K562 (cell line): ENCODE measurements at regions not wholly inside any gene's neighbourhood (a gene's known extent, or its start where the extent isn't known, plus 50 kb on each side); places are given as distances from the start of the nearest gene placed in this dataset.

Experiments used
- GTF2F1 ChIP-seq: IDR thresholded peaks from 2 replicates; pipeline ENCODE4 v1.6.1; 2011; ENCODE audit warnings: low read depth, low read length, improper control_type of control experiment
- PBX2 ChIP-seq, 2 experiments: IDR thresholded peaks in 1 of 2; conservative IDR thresholded peaks in 1 of 2; 2 replicates each; pipeline ENCODE4 v1.6.1; 2016; ENCODE audit warnings: low read depth in 2 of 2, mild to moderate bottlenecking in 1 of 2, missing compliant biosample characterization in 1 of 2, missing genetic modification characterization in 1 of 2, moderate library complexity in 1 of 2

DNA sequence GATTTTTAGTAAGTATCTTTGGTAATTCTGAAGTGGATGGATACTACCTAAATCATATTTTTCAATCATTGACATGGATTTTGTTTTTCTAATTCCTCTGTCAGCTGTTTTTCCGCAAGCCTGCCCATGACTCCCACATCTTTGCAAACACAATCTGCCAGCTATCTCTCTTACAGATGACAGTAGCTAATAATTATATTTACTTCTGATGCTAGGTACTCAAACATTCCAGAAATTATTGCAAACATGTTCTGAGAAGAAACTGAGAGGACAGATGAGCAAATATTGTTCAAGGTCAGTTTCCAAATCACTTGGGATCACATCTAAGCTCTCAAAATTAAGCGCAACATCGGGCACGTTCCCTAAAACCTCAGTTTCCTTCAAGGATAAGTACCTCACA is 270.0 kb upstream of the CDH19 start:
- TF ChIP-seq PBX2 (CRISPR knock-in tag; IDR thresholded peaks at IDR 0.05; ENCODE audit: low read depth), result no peak
- TF ChIP-seq PBX2 (tag; conservative IDR thresholded peaks at IDR 0.05; ENCODE audit: low read depth), result no peak
- TF ChIP-seq GTF2F1, result no peak
